OCI-LY7 (cell line): ENCODE measurements at regions not wholly inside any gene's neighbourhood (a gene's known extent, or its start where the extent isn't known, plus 50 kb on each side); places are given as distances from the start of the nearest gene placed in this dataset.

Experiments
- CTCF ChIP-seq: fragments of 200-600 bp; sonication (generic); conservative IDR thresholded peaks from 2 replicates; pipeline ENCODE4 v1.5.1; 2014; ENCODE audit warnings: mild to moderate bottlenecking, antibody characterized with exemption, low read length, moderate library complexity, mixed read lengths
- EZH2phosphoT487 ChIP-seq: fragments of 200-600 bp; sonication (generic); IDR thresholded peaks from 2 replicates; pipeline ENCODE4 v1.6.1; 2018; ENCODE audit warnings: low read depth, borderline replicate concordance, mild to moderate bottlenecking, mixed run types, antibody characterized with exemption, low read length, moderate library complexity, mixed read lengths

DNA sequence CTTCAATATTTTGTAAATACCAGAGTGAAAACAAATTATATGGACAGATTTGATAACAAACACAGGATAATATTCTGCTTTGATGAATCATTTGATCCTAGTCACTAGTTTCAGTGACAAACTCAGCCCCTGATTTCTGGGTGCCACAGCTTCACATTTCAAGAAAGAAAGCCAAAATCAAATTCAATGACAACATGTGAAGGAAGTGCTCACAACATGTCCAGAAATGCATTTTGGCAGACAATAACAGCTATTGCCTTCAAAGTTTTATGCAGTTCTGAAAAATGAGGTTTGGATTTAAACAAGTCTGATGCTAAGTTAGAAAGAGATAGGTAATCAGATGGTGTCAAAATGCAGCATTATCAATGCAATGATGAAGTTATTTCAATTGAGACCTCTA lies 106.9 kb upstream of the PIEZO2 start:
- TF ChIP-seq CTCF (no peak), EZH2phosphoT487 (no peak)
